ENCODE measurements at regions not wholly inside any gene's neighbourhood (a gene's known extent, or its start where the extent isn't known, plus 50 kb on each side); places are given as distances from the start of the nearest gene placed in this dataset.
A peak's percentile ranks its signal among the peaks of the same experiment; 100 is the strongest.

- DNase-seq (ENCODE audit: low spot score): no peak
- no peak for TF ChIP-seq CTCF (IDR thresholded peaks at IDR 0.05; ENCODE audit: borderline replicate concordance, control extremely low read depth, extremely low read depth, insufficient read depth, missing control alignments)
- in situ Hi-C loops (cut with MboI; ENCODE audit: low sequenced_read_pairs, unreplicated experiment): no loop called here
Observed at GRCh38 chr1:181150842-181151241, 62.3 kb downstream of the IER5 start.

GRCh38 chr1:181151378-181152326 lies 63.2 kb downstream of the IER5 start:
- in situ Hi-C loops (cut with MboI; ENCODE audit: low sequenced_read_pairs, unreplicated experiment): no loop called here
- no peak for DNase-seq (ENCODE audit: low spot score)
- no peak for TF ChIP-seq CTCF (IDR thresholded peaks at IDR 0.05; ENCODE audit: borderline replicate concordance, control extremely low read depth, extremely low read depth, insufficient read depth, missing control alignments)

GRCh38 chr1:181152892-181153633 lies 64.6 kb downstream of the IER5 start:
- peak; percentile 8 for TF ChIP-seq CTCF (IDR thresholded peaks at IDR 0.05; ENCODE audit: borderline replicate concordance, control extremely low read depth, extremely low read depth, insufficient read depth, missing control alignments)
- peak; percentile 66 for DNase-seq (ENCODE audit: low spot score)
- in situ Hi-C loops (cut with MboI; ENCODE audit: low sequenced_read_pairs, unreplicated experiment): no loop called here

GRCh38 chr1:181153634-181153961 lies 65.1 kb downstream of the IER5 start:
- TF ChIP-seq CTCF (IDR thresholded peaks at IDR 0.05; ENCODE audit: borderline replicate concordance, control extremely low read depth, extremely low read depth, insufficient read depth, missing control alignments): no peak
- in situ Hi-C loops (cut with MboI; ENCODE audit: low sequenced_read_pairs, unreplicated experiment): no loop called here
- no peak for DNase-seq (ENCODE audit: low spot score)

- no peak for TF ChIP-seq CTCF (IDR thresholded peaks at IDR 0.05; ENCODE audit: borderline replicate concordance, control extremely low read depth, extremely low read depth, insufficient read depth, missing control alignments)
- in situ Hi-C loops (cut with MboI; ENCODE audit: low sequenced_read_pairs, unreplicated experiment): no loop called here
- no peak for DNase-seq (ENCODE audit: low spot score)
Observed at GRCh38 chr1:181155339-181155738, 66.8 kb downstream of the IER5 start.

GRCh38 chr1:181159451-181160140 lies 71.1 kb downstream of the IER5 start:
- no peak for TF ChIP-seq CTCF (IDR thresholded peaks at IDR 0.05; ENCODE audit: borderline replicate concordance, control extremely low read depth, extremely low read depth, insufficient read depth, missing control alignments)
- in situ Hi-C loops (cut with MboI; ENCODE audit: low sequenced_read_pairs, unreplicated experiment): loop anchor here (10.0 kb wide), 1 partner anchor 645 kb away; no protein-coding TSS in a partner anchor
- no peak for DNase-seq (ENCODE audit: low spot score)

Measured in GM13976 (cell line).